RWPE2 (cell line): ENCODE measurements at regions not wholly inside any gene's neighbourhood (a gene's known extent, or its start where the extent isn't known, plus 50 kb on each side); places are given as distances from the start of the nearest gene placed in this dataset.

Source experiments
- ATAC-seq: fragments of 200-7000 bp; cut with Tn5 transposase; 3 replicates; pipeline ENCODE4 v1.9.1; 2021; ENCODE audit warnings: low read depth
- DNase-seq: peaks from one replicate; pipeline ENCODE4 v3.0.0-alpha.2; 2020; ENCODE audit warnings: low spot score
- H3K27ac ChIP-seq: fragments of 450-650 bp; 2 replicates; pipeline ENCODE4 v1.5.1; 2017; ENCODE audit warnings: mild to moderate bottlenecking; ENCODE audit not compliant: poor library complexity, severe bottlenecking
- H3K27me3 ChIP-seq: fragments of 250-450 bp; sonication (Bioruptor Pico); 2 replicates; pipeline ENCODE4 v1.5.1; 2021; ENCODE audit warnings: mild to moderate bottlenecking, moderate library complexity; ENCODE audit not compliant: insufficient read depth, poor library complexity, severe bottlenecking
- H3K36me3 ChIP-seq: fragments of 250-450 bp; sonication (Bioruptor Pico); 2 replicates; pipeline ENCODE4 v1.5.1; 2020; ENCODE audit warnings: low read depth, mild to moderate bottlenecking, moderate library complexity
- H3K4me1 ChIP-seq: fragments of 250-450 bp; sonication (Bioruptor Pico); 2 replicates; pipeline ENCODE4 v1.5.1; 2021; ENCODE audit warnings: mild to moderate bottlenecking, moderate library complexity; ENCODE audit not compliant: insufficient read depth, poor library complexity, severe bottlenecking
- H3K4me3 ChIP-seq: fragments of 250-450 bp; sonication (Bioruptor Pico); 2 replicates; pipeline ENCODE4 v1.5.1; 2021; ENCODE audit warnings: mild to moderate bottlenecking, moderate library complexity; ENCODE audit not compliant: severe bottlenecking
- H3K9me3 ChIP-seq: fragments of 250-450 bp; sonication (Bioruptor Pico); 2 replicates; pipeline ENCODE4 v1.5.1; 2021; ENCODE audit warnings: mild to moderate bottlenecking, moderate library complexity; ENCODE audit not compliant: severe bottlenecking
- TF ChIP-seq, protein P1 (sequence below): fragments of 450-650 bp; IDR thresholded peaks from one replicate; pipeline ENCODE4 v1.5.1; 2017; ENCODE audit warnings: mild to moderate bottlenecking, moderate library complexity; ENCODE audit not compliant: poor library complexity, severe bottlenecking

DNA sequence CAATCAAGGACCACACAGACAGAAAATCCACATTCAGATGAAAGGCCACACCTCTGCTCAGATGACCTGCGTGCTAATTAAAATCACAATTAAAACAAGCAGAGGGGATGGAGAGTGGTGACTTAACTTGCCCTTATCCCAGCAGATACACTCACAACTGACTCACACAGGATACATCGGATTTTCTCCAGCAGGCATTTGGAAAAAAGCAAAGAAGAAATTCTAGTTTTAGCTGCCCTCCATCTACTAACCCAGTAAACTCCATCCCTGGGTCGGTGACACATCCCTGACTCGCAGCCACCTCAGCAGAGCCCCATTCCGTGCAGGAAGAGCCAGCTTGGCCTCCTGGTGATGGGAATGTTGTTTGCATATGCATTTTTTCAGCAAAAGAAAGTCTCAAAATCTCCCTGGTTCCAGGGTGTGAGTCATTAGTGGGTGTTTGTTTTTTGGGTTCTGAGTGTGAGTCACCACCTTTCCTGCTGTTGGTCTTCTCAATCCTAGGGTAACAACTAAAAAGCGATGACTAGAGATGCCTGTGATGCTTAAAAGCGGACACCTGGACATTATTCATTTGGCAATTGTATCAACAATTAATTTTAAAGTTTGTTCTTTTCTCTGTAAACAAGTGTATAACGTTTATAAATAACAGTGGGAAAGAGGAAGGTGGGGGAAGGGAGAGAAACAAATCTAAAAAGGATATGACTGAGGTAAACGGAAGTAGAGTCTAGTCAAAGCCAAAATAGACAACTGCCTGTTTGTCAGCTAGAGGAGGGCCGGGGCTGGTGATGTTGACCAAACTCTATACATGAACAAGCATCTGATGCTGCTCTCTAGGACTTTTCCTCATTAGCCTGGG lies 49.8 kb upstream of the SLC4A7 start:
- no peaks in the 10 kb centered on the region for H3K27me3 ChIP-seq
- ATAC-seq (peak; percentile 94), DNase-seq (peak; percentile 96)
- peak overlapping the region; percentile 100 for H3K27ac ChIP-seq
- TF ChIP-seq, protein P1, sequence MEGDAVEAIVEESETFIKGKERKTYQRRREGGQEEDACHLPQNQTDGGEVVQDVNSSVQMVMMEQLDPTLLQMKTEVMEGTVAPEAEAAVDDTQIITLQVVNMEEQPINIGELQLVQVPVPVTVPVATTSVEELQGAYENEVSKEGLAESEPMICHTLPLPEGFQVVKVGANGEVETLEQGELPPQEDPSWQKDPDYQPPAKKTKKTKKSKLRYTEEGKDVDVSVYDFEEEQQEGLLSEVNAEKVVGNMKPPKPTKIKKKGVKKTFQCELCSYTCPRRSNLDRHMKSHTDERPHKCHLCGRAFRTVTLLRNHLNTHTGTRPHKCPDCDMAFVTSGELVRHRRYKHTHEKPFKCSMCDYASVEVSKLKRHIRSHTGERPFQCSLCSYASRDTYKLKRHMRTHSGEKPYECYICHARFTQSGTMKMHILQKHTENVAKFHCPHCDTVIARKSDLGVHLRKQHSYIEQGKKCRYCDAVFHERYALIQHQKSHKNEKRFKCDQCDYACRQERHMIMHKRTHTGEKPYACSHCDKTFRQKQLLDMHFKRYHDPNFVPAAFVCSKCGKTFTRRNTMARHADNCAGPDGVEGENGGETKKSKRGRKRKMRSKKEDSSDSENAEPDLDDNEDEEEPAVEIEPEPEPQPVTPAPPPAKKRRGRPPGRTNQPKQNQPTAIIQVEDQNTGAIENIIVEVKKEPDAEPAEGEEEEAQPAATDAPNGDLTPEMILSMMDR, result peak; percentile 50
- H3K9me3 ChIP-seq, result no peaks in the 10 kb centered on the region
- H3K4me3 ChIP-seq, result no peak overlapping the region
- peaks cover 38% of the 10 kb centered on the region for H3K4me1 ChIP-seq
- no peaks in the 10 kb centered on the region for H3K36me3 ChIP-seq
